H1 (cell line): ENCODE measurements at regions not wholly inside any gene's neighbourhood (a gene's known extent, or its start where the extent isn't known, plus 50 kb on each side); places are given as distances from the start of the nearest gene placed in this dataset.

ENCODE experiments used
- CTCF ChIA-PET: fragments of 300-600 bp; sonication (Branson Sonifier 250); formaldehyde crosslinking; loops from one replicate; lab custom pipeline; 2021; ENCODE audit not compliant: partially characterized antibody; lab: Charles Lee
- POLR2A ChIA-PET: fragments of 300-600 bp; sonication (Branson Sonifier 250); formaldehyde crosslinking; loops from one replicate; lab custom pipeline; 2021; ENCODE audit warnings: inconsistent platforms; ENCODE audit not compliant: partially characterized antibody; lab: Charles Lee
- DNase-seq, 2 experiments: peaks; one replicate each; pipeline versions ENCODE4 v3.0.0 to v3.0.0-alpha.2; 2010 to 2022; ENCODE audit warnings: low spot score in 2 of 2, low read depth in 1 of 2, mixed read lengths in 1 of 2
- FAIRE-seq: peaks from 2 replicates; lab custom pipeline; 2011; peaks lifted over from hg19 to GRCh38; lab: Jason Lieb, UNC
- H2AFZ ChIP-seq: 2 replicates; pipeline ENCODE4 v1.8.1; 2012; ENCODE audit warnings: low read length, inconsistent platforms
- H2AK5ac ChIP-seq: 2 replicates; pipeline ENCODE4 v1.6.1; 2013; ENCODE audit warnings: low read depth, low read length
- H2BK120ac ChIP-seq: replicated peaks from 2 replicates; pipeline ENCODE3; 2013; ENCODE audit warnings: low read depth, low read length, inconsistent platforms
- H2BK12ac ChIP-seq: 2 replicates; pipeline ENCODE4 v1.6.1; 2013; ENCODE audit warnings: low read depth, low read length
- H2BK15ac ChIP-seq: 2 replicates; pipeline ENCODE4 v1.6.1; 2013; ENCODE audit warnings: low read length
- H2BK20ac ChIP-seq: 2 replicates; pipeline ENCODE4 v1.6.1; 2013; ENCODE audit warnings: low read length
- H2BK5ac ChIP-seq: 2 replicates; pipeline ENCODE4 v1.6.1; 2013; ENCODE audit warnings: low read depth, low read length
- H3K14ac ChIP-seq: 2 replicates; pipeline ENCODE4 v1.6.1; 2013; ENCODE audit warnings: inconsistent platforms; ENCODE audit not compliant: insufficient read length
- H3K18ac ChIP-seq: 2 replicates; pipeline ENCODE4 v1.6.1; 2013; ENCODE audit warnings: low read length; ENCODE audit errors: extremely low read depth
- H3K23ac ChIP-seq: 2 replicates; pipeline ENCODE4 v1.6.1; 2013; ENCODE audit warnings: inconsistent platforms; ENCODE audit not compliant: insufficient read length
- H3K23me2 ChIP-seq: 2 replicates; pipeline ENCODE4 v1.6.1; 2013; ENCODE audit warnings: low read depth, low read length
- H3K27ac ChIP-seq: 2 replicates; pipeline ENCODE4 v1.6.1; 2011; ENCODE audit warnings: low read depth, low read length, inconsistent platforms
- H3K27me3 ChIP-seq, 4 experiments: replicated peaks in 1 of 4; 1 replicate in 1 of 4; 2 replicates in 3 of 4; pipeline versions ENCODE4 v1.6.1 to v1.8.1; 2011 to 2013; ENCODE audit warnings: low read length in 3 of 4, mild to moderate bottlenecking in 3 of 4, inconsistent platforms in 2 of 4, mixed read lengths in 2 of 4, moderate library complexity in 1 of 4; ENCODE audit not compliant: control insufficient read depth in 3 of 4, insufficient read depth in 3 of 4; ENCODE audit errors: extremely low read depth in 1 of 4
- H3K36me3 ChIP-seq, 4 experiments: 2 replicates each; pipeline versions ENCODE4 v1.6.1 to v1.8.1; 2011 to 2013; ENCODE audit warnings: mild to moderate bottlenecking in 4 of 4, low read length in 3 of 4, moderate library complexity in 2 of 4, control low read depth in 1 of 4, inconsistent platforms in 1 of 4; ENCODE audit not compliant: insufficient read depth in 4 of 4, control insufficient read depth in 2 of 4
- H3K4ac ChIP-seq: replicated peaks from 2 replicates; pipeline ENCODE3; 2013; ENCODE audit warnings: low read length, low read depth, mixed read lengths, inconsistent platforms; ENCODE audit not compliant: insufficient read length
- H3K4me1 ChIP-seq, 4 experiments: replicated peaks in 1 of 4; 1 replicate in 1 of 4; 2 replicates in 3 of 4; pipeline versions ENCODE4 v1.6.1 to v1.8.1; 2011 to 2013; ENCODE audit warnings: low read length in 3 of 4, inconsistent platforms in 2 of 4, mixed read lengths in 1 of 4; ENCODE audit not compliant: insufficient read depth in 4 of 4, control insufficient read depth in 3 of 4
- H3K4me2 ChIP-seq, 2 experiments: 2 replicates each; pipeline versions ENCODE4 v1.6.1 to v1.8.1; 2011 to 2013; ENCODE audit warnings: low read depth in 2 of 2, low read length in 2 of 2, control low read depth in 1 of 2, inconsistent platforms in 1 of 2, mild to moderate bottlenecking in 1 of 2; ENCODE audit not compliant: insufficient read depth in 1 of 2
- H3K4me3 ChIP-seq, 4 experiments: fragments of 200-600, 300-600 bp in 1 of 4; sonication (generic), shearing (Covaris generic), sonication (Bioruptor Twin) in 1 of 4; 2 replicates each; pipeline versions ENCODE4 v1.5.1 to v1.8.1; 2011 to 2016; ENCODE audit warnings: low read length in 4 of 4, low read depth in 3 of 4, control low read depth in 2 of 4, inconsistent platforms in 2 of 4, mild to moderate bottlenecking in 2 of 4, mixed read lengths in 1 of 4, moderate library complexity in 1 of 4; ENCODE audit not compliant: insufficient read depth in 2 of 4; ENCODE audit errors: extremely low read depth in 1 of 4
- H3K56ac ChIP-seq: replicated peaks from 2 replicates; pipeline ENCODE3; 2013; ENCODE audit warnings: low read depth, mild to moderate bottlenecking, mixed read lengths, low read length, inconsistent platforms; ENCODE audit not compliant: insufficient read length
- H3K79me1 ChIP-seq: 2 replicates; pipeline ENCODE4 v1.6.1; 2013; ENCODE audit warnings: low read depth, low read length, control low read depth
- H3K79me2 ChIP-seq, 2 experiments: 2 replicates each; pipeline versions ENCODE4 v1.6.1 to v1.8.1; 2012 to 2013; ENCODE audit warnings: low read length in 2 of 2, mild to moderate bottlenecking in 2 of 2, inconsistent platforms in 1 of 2; ENCODE audit not compliant: insufficient read depth in 2 of 2, control insufficient read depth in 1 of 2
- H3K9ac ChIP-seq, 4 experiments: replicated peaks in 1 of 4; 1 replicate in 1 of 4; 2 replicates in 3 of 4; pipeline versions ENCODE4 v1.6.1 to v1.8.1; 2011 to 2013; ENCODE audit warnings: low read depth in 3 of 4, low read length in 3 of 4, control low read depth in 2 of 4, mild to moderate bottlenecking in 2 of 4, moderate library complexity in 2 of 4, inconsistent platforms in 1 of 4; ENCODE audit errors: extremely low read depth in 1 of 4
- H3K9me3 ChIP-seq, 2 experiments: 2 replicates each; pipeline versions ENCODE4 v1.6.1 to v1.8.1; 2012 to 2013; ENCODE audit warnings: mild to moderate bottlenecking in 2 of 2, moderate library complexity in 2 of 2, control low read depth in 1 of 2, inconsistent platforms in 1 of 2, low read depth in 1 of 2, low read length in 1 of 2, mixed read lengths in 1 of 2; ENCODE audit not compliant: insufficient read depth in 2 of 2
- H4K20me1 ChIP-seq, 2 experiments: replicated peaks in 1 of 2; 2 replicates each; pipeline versions ENCODE3 to v1.8.1; 2011 to 2013; ENCODE audit warnings: inconsistent platforms in 2 of 2, low read length in 2 of 2, mild to moderate bottlenecking in 1 of 2; ENCODE audit not compliant: insufficient read depth in 2 of 2, control insufficient read depth in 1 of 2
- H4K5ac ChIP-seq: 2 replicates; pipeline ENCODE4 v1.6.1; 2013; ENCODE audit warnings: low read length, low read depth, mixed read lengths, inconsistent platforms; ENCODE audit not compliant: insufficient read length
- H4K8ac ChIP-seq: 2 replicates; pipeline ENCODE4 v1.8.0; 2013; ENCODE audit warnings: mild to moderate bottlenecking, moderate library complexity, low read length, inconsistent platforms; ENCODE audit not compliant: insufficient read depth; ENCODE audit errors: extremely low read depth
- H4K91ac ChIP-seq: replicated peaks from 2 replicates; pipeline ENCODE3; 2013; ENCODE audit warnings: low read length, mixed read lengths, inconsistent platforms; ENCODE audit not compliant: insufficient read length
- ATF2 ChIP-seq: IDR thresholded peaks from 2 replicates; pipeline ENCODE4 v1.6.1; 2012; ENCODE audit warnings: low read length, inconsistent platforms
- CREB1 ChIP-seq: IDR thresholded peaks from 2 replicates; pipeline ENCODE4 v1.6.1; 2012; ENCODE audit warnings: inconsistent platforms
- E2F6 ChIP-seq: IDR thresholded peaks from 2 replicates; pipeline ENCODE4 v1.6.1; 2012; ENCODE audit warnings: inconsistent platforms
- EZH2 ChIP-seq: fragments of 200-600 bp; sonication (generic); IDR thresholded peaks from 2 replicates; pipeline ENCODE4 v1.7.1; 2012; ENCODE audit warnings: low read depth, mild to moderate bottlenecking, moderate library complexity, low read length, inconsistent platforms; ENCODE audit not compliant: severe bottlenecking
- HDAC6 ChIP-seq: IDR thresholded peaks from one replicate; pipeline ENCODE4 v1.7.1; 2012; ENCODE audit warnings: low read depth, mild to moderate bottlenecking, inconsistent platforms, low read length, moderate library complexity
- KDM1A ChIP-seq: fragments of 200-600, 300-600 bp; sonication (generic); IDR thresholded peaks from 2 replicates; pipeline ENCODE4 v1.7.1; 2016; ENCODE audit warnings: mild to moderate bottlenecking, low read length, borderline replicate concordance
- RXRA ChIP-seq: IDR thresholded peaks from 2 replicates; pipeline ENCODE4 v1.6.1; 2011; ENCODE audit warnings: low read depth, mild to moderate bottlenecking, low read length, moderate library complexity; ENCODE audit not compliant: insufficient read depth
- SIX5 ChIP-seq: IDR thresholded peaks from 2 replicates; pipeline ENCODE4 v1.6.1; 2011; ENCODE audit warnings: mild to moderate bottlenecking, low read depth, low read length
- TAF1 ChIP-seq: IDR thresholded peaks from 2 replicates; pipeline ENCODE4 v1.6.1; 2011; ENCODE audit warnings: mild to moderate bottlenecking, low read depth, low read length
- TEAD4 ChIP-seq: IDR thresholded peaks from 2 replicates; pipeline ENCODE4 v1.6.1; 2012; ENCODE audit warnings: low read depth, low read length, inconsistent platforms, mixed read lengths
- WGBS, 2 experiments: shearing (Covaris generic) in 1 of 2; methylation state at CpG; one replicate each; pipeline versions ENCODE4 v1.1.6 to v1.1.7; 2013 to 2015; ENCODE audit warnings: low lambda C conversion rate in 2 of 2, mixed read lengths in 2 of 2, inconsistent platforms in 1 of 2, low coverage in 1 of 2, missing lambda C conversion rate in 1 of 2; ENCODE audit not compliant: insufficient replicate concordance in 2 of 2, insufficient coverage in 1 of 2, insufficient read length in 1 of 2; ENCODE audit errors: extremely low coverage in 1 of 2, missing lambda C conversion rate in 1 of 2; 5-methylcytosine and 5-hydroxymethylcytosine counted together

DNA sequence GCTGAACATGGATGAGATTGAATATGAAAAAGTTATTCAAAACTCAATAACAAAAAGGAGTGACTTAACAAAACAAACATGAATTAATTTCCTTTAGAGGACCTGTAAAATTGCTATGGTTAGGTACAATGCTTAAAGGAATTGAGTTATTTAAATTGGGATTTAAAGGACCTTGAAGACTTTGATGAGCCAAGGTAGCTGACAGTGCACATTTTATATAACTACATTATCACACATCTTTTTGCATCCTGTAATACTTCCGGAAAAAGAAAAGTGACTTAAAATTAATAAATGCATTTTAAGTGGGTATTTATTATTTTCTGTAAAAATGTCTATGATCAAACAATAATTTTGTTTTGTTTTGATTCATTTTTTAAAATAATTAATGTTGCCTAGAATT, 964.8 kb upstream of the SLIT2 start:
- no peak overlapping the region for H3K4me3 ChIP-seq
- no peak overlapping the region for H3K9ac ChIP-seq
- no peaks in the 10 kb centered on the region for H3K4me1 ChIP-seq
- 92% methylated on average over 1 of the region's 1 CpG; no CpG with 5 or more reads in 1 of the 2 experiments for WGBS, 2 experiments
- H2BK12ac ChIP-seq = no peak overlapping the region
- H4K91ac ChIP-seq = no peak overlapping the region
- no peak overlapping the region for H3K56ac ChIP-seq
- no peak overlapping the region for H4K5ac ChIP-seq
- H3K9me3 ChIP-seq = no peaks in the 10 kb centered on the region; a peak in 1 of 4 replicates
- H3K14ac ChIP-seq = no peak overlapping the region
- no peaks in the 10 kb centered on the region for H4K20me1 ChIP-seq
- no peaks in the 10 kb centered on the region for H3K79me2 ChIP-seq
- no peak overlapping the region for H2BK15ac ChIP-seq
- no peak overlapping the region for H2AFZ ChIP-seq
- H3K79me1 ChIP-seq = no peaks in the 10 kb centered on the region
- no peak overlapping the region for H3K27ac ChIP-seq
- no peak overlapping the region for H2AK5ac ChIP-seq
- no peaks in the 10 kb centered on the region for H3K27me3 ChIP-seq
- no peak overlapping the region for H3K4ac ChIP-seq
- no peak overlapping the region for H3K23ac ChIP-seq
- H3K23me2 ChIP-seq = no peaks in the 10 kb centered on the region
- POLR2A ChIA-PET = no interaction called here
- no peak overlapping the region for H2BK120ac ChIP-seq
- no peak overlapping the region for H2BK20ac ChIP-seq
- no peak overlapping the region for H4K8ac ChIP-seq
- H3K18ac ChIP-seq = no peak overlapping the region
- no peak overlapping the region for H3K4me2 ChIP-seq
- DNase-seq (no peak), FAIRE-seq (no peak)
- H2BK5ac ChIP-seq = no peak overlapping the region
- CTCF ChIA-PET = no interaction called here
- H3K36me3 ChIP-seq = no peaks in the 10 kb centered on the region
- no peak for TF ChIP-seq KDM1A
- TF ChIP-seq CREB1 = no peak
- no peak for TF ChIP-seq TAF1
- no peak for TF ChIP-seq EZH2
- TF ChIP-seq E2F6 = no peak
- TF ChIP-seq RXRA = no peak
- TF ChIP-seq HDAC6 = no peak
- no peak for TF ChIP-seq ATF2
- TF ChIP-seq SIX5 = no peak
- TF ChIP-seq TEAD4 = no peak
